Panc1 (cell line): ENCODE measurements at regions not wholly inside any gene's neighbourhood (a gene's known extent, or its start where the extent isn't known, plus 50 kb on each side); places are given as distances from the start of the nearest gene placed in this dataset.

Experiments
- TF ChIP-seq, protein P1 (sequence below), 2 experiments: IDR thresholded peaks; 2 replicates each; pipeline ENCODE4 v1.6.1; 2011 to 2012; ENCODE audit warnings: low read depth in 2 of 2, control low read depth in 1 of 2, low read length in 1 of 2, mild to moderate bottlenecking in 1 of 2, moderate library complexity in 1 of 2; ENCODE audit not compliant: insufficient read depth in 1 of 2
- TF ChIP-seq, protein P2 (sequence below): fragments of 450-650 bp; IDR thresholded peaks from 2 replicates; pipeline ENCODE4 v1.5.1; 2017; ENCODE audit warnings: mild to moderate bottlenecking

DNA sequence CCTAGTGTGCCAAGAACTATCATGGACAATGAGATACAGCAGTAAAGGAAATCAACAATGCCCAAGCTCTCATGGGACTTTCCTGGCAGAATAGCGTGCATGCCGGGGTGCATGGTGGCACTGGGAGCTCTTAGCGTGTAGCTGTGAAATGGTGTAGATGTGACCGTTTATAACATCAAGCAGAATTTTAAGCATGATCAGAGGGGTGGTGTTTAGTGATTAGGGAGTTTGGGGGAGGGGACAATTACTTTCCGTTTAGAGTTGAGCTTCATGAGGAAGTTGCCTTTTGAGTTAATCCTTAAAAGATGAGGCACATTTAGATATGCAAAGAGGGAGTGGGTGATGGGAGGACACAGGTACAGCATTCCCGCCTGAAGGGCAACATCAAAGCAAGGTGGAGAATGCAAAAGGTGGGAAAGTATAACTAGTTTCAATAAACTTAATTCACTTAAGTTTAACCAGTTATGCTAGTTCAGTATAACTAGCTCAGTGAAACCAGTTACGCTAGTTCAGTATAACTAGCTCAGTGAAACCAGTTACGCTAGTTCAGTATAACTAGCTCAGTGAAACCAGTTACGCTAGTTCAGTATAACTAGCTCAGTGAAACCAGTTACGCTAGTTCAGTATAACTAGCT lies 661.6 kb downstream of the QKI start:
- TF ChIP-seq, protein P1, sequence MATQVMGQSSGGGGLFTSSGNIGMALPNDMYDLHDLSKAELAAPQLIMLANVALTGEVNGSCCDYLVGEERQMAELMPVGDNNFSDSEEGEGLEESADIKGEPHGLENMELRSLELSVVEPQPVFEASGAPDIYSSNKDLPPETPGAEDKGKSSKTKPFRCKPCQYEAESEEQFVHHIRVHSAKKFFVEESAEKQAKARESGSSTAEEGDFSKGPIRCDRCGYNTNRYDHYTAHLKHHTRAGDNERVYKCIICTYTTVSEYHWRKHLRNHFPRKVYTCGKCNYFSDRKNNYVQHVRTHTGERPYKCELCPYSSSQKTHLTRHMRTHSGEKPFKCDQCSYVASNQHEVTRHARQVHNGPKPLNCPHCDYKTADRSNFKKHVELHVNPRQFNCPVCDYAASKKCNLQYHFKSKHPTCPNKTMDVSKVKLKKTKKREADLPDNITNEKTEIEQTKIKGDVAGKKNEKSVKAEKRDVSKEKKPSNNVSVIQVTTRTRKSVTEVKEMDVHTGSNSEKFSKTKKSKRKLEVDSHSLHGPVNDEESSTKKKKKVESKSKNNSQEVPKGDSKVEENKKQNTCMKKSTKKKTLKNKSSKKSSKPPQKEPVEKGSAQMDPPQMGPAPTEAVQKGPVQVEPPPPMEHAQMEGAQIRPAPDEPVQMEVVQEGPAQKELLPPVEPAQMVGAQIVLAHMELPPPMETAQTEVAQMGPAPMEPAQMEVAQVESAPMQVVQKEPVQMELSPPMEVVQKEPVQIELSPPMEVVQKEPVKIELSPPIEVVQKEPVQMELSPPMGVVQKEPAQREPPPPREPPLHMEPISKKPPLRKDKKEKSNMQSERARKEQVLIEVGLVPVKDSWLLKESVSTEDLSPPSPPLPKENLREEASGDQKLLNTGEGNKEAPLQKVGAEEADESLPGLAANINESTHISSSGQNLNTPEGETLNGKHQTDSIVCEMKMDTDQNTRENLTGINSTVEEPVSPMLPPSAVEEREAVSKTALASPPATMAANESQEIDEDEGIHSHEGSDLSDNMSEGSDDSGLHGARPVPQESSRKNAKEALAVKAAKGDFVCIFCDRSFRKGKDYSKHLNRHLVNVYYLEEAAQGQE (IDR thresholded peaks at IDR 0.05; ENCODE audit: insufficient read depth in 1 of 2, low read depth in 2 of 2, low read length in 1 of 2): no peak
- TF ChIP-seq, protein P2, sequence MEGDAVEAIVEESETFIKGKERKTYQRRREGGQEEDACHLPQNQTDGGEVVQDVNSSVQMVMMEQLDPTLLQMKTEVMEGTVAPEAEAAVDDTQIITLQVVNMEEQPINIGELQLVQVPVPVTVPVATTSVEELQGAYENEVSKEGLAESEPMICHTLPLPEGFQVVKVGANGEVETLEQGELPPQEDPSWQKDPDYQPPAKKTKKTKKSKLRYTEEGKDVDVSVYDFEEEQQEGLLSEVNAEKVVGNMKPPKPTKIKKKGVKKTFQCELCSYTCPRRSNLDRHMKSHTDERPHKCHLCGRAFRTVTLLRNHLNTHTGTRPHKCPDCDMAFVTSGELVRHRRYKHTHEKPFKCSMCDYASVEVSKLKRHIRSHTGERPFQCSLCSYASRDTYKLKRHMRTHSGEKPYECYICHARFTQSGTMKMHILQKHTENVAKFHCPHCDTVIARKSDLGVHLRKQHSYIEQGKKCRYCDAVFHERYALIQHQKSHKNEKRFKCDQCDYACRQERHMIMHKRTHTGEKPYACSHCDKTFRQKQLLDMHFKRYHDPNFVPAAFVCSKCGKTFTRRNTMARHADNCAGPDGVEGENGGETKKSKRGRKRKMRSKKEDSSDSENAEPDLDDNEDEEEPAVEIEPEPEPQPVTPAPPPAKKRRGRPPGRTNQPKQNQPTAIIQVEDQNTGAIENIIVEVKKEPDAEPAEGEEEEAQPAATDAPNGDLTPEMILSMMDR: no peak
